Liver (tissue), 8 donors: ENCODE measurements at regions not wholly inside any gene's neighbourhood (a gene's known extent, or its start where the extent isn't known, plus 50 kb on each side); places are given as distances from the start of the nearest gene placed in this dataset.

ENCODE experiments used
- DNase-seq: peaks from one replicate; pipeline ENCODE4 v3.0.0-alpha.2; 2017; ENCODE audit warnings: low spot score
- H3K27ac ChIP-seq, 2 donors: one replicate each; pipeline ENCODE4 v1.7.0; 2013; ENCODE audit warnings: inconsistent platforms in 2 of 2, low read length in 2 of 2, control low read depth in 1 of 2, low read depth in 1 of 2, mild to moderate bottlenecking in 1 of 2
- H3K27me3 ChIP-seq, 4 donors: one replicate each; pipeline versions ENCODE4 v1.6.1 to v1.7.0; 2013; ENCODE audit warnings: low read length in 3 of 4, inconsistent platforms in 1 of 4, mild to moderate bottlenecking in 1 of 4, moderate library complexity in 1 of 4; ENCODE audit not compliant: control insufficient read depth in 4 of 4, insufficient read depth in 4 of 4
- H3K36me3 ChIP-seq, 4 donors: one replicate each; pipeline versions ENCODE4 v1.6.1 to v1.7.0; 2013; ENCODE audit warnings: low read length in 3 of 4, mild to moderate bottlenecking in 3 of 4, low read depth in 1 of 4, moderate library complexity in 1 of 4; ENCODE audit not compliant: control insufficient read depth in 4 of 4, insufficient read depth in 3 of 4
- H3K4me1 ChIP-seq, 4 donors: one replicate each; pipeline versions ENCODE4 v1.6.1 to v1.7.0; 2013; ENCODE audit warnings: low read length in 3 of 4, mild to moderate bottlenecking in 3 of 4, moderate library complexity in 1 of 4; ENCODE audit not compliant: control insufficient read depth in 4 of 4, insufficient read depth in 4 of 4
- H3K4me3 ChIP-seq, 3 donors: one replicate each; pipeline versions ENCODE4 v1.6.1 to v1.7.0; 2013; ENCODE audit warnings: low read length in 3 of 3, control low read depth in 1 of 3, low read depth in 1 of 3, mild to moderate bottlenecking in 1 of 3
- H3K9ac ChIP-seq, 2 donors: one replicate each; pipeline ENCODE4 v1.7.0; 2013; ENCODE audit warnings: low read length in 2 of 2, mild to moderate bottlenecking in 2 of 2, moderate library complexity in 2 of 2, control low read depth in 1 of 2, low read depth in 1 of 2
- H3K9me3 ChIP-seq, 4 donors: one replicate each; pipeline versions ENCODE4 v1.6.1 to v1.7.0; 2013; ENCODE audit warnings: low read length in 3 of 4; ENCODE audit not compliant: control insufficient read depth in 4 of 4
- CTCF ChIP-seq: fragments of 150-350 bp; IDR thresholded peaks from 2 replicates; pipeline ENCODE4 v1.5.1; 2017; ENCODE audit warnings: improper control_type of control experiment, low read depth, low read length; ENCODE audit not compliant: missing input control
- EGR1 ChIP-seq, 2 donors: IDR thresholded peaks; 2 replicates each; pipeline ENCODE4 v1.6.1; 2016 to 2018; ENCODE audit warnings: antibody characterized with exemption in 2 of 2, low read depth in 2 of 2
- FOXA1 ChIP-seq: IDR thresholded peaks from 2 replicates; pipeline ENCODE4 v1.6.1; 2016; ENCODE audit warnings: antibody characterized with exemption
- FOXA2 ChIP-seq: IDR thresholded peaks from 2 replicates; pipeline ENCODE4 v1.6.1; 2016; ENCODE audit warnings: antibody characterized with exemption
- GABPA ChIP-seq, 2 donors: IDR thresholded peaks in 1 of 2; conservative IDR thresholded peaks in 1 of 2; 2 replicates each; pipeline ENCODE4 v1.6.1; 2016; ENCODE audit warnings: antibody characterized with exemption in 2 of 2, mild to moderate bottlenecking in 1 of 2, moderate library complexity in 1 of 2
- HNF4A ChIP-seq, 2 donors: conservative IDR thresholded peaks; 2 replicates each; pipeline ENCODE4 v1.6.1; 2016; ENCODE audit warnings: antibody characterized with exemption in 2 of 2, mild to moderate bottlenecking in 2 of 2
- HNF4G ChIP-seq: IDR thresholded peaks from 2 replicates; pipeline ENCODE4 v1.6.1; 2016; ENCODE audit warnings: antibody characterized with exemption
- JUND ChIP-seq, 2 donors: IDR thresholded peaks; 2 replicates each; pipeline ENCODE4 v1.6.1; 2016; ENCODE audit warnings: antibody characterized with exemption in 2 of 2
- NR2F2 ChIP-seq: IDR thresholded peaks from 2 replicates; pipeline ENCODE4 v1.6.1; 2016; ENCODE audit warnings: antibody characterized with exemption
- RAD21 ChIP-seq, 2 donors: IDR thresholded peaks; 2 replicates each; pipeline ENCODE4 v1.6.1; 2016; ENCODE audit warnings: antibody characterized with exemption in 2 of 2, mild to moderate bottlenecking in 2 of 2
- RXRA ChIP-seq, 2 donors: IDR thresholded peaks; 2 replicates each; pipeline ENCODE4 v1.6.1; 2017 to 2018; ENCODE audit warnings: antibody characterized with exemption in 2 of 2, mild to moderate bottlenecking in 1 of 2
- SP1 ChIP-seq: IDR thresholded peaks from 2 replicates; pipeline ENCODE4 v1.6.1; 2018; ENCODE audit warnings: antibody characterized with exemption, mild to moderate bottlenecking
- TAF1 ChIP-seq: conservative IDR thresholded peaks from 2 replicates; pipeline ENCODE4 v1.6.1; 2016; ENCODE audit warnings: antibody characterized with exemption, mild to moderate bottlenecking
- YY1 ChIP-seq: IDR thresholded peaks from 2 replicates; pipeline ENCODE4 v1.6.1; 2016; ENCODE audit warnings: antibody characterized with exemption, mild to moderate bottlenecking
- WGBS: extraction: QIAGEN DNeasy Blood & Tissue Kit; methylation state at CpG from one replicate; pipeline ENCODE4 v1.1.7; 2013; 5-methylcytosine and 5-hydroxymethylcytosine counted together
- TF ChIP-seq, protein P1 (sequence below): IDR thresholded peaks from 2 replicates; pipeline ENCODE4 v1.6.1; 2016; ENCODE audit warnings: antibody characterized with exemption
- TF ChIP-seq, protein P2 (sequence below): IDR thresholded peaks from 2 replicates; pipeline ENCODE4 v1.6.1; 2016; ENCODE audit warnings: antibody characterized with exemption, mild to moderate bottlenecking
- TF ChIP-seq, protein P3 (sequence below): IDR thresholded peaks from 2 replicates; pipeline ENCODE4 v1.6.1; 2016; ENCODE audit warnings: antibody characterized with exemption
- TF ChIP-seq, protein P4 (sequence below): IDR thresholded peaks from 2 replicates; pipeline ENCODE4 v1.6.1; 2016; ENCODE audit warnings: antibody characterized with exemption
- donor health status: healthy.
- donor health status: healthy.
- donor health status: healthy.
- donor health status: healthy.
- donor health status: healthy.

DNA sequence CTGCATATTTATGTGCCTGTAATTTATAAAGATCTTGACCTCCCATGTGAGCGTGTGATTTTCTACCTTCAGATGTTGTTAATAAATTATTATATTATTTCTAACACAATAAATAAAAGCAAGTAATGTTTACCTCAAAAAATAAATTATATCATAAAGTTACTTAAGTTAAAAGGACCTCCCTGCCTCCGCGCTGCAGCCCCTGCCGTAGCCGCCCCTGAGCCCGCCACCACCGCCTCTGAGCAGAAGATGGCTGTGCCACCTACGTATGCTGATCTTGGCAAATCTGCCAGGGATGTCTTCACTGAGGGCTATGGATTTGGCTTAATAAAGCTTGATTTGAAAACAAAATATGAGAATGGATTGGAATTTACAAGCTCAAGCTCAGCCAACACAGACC lies 119.6 kb upstream of the BRWD3 start:
- no peak overlapping the region for H3K9ac ChIP-seq
- no peak overlapping the region for H3K27ac ChIP-seq
- peaks cover 0 to 2% (median 0%) of the 10 kb centered on the region in 4 donors for H3K9me3 ChIP-seq
- H3K4me1 ChIP-seq: no peaks in the 10 kb centered on the region
- H3K4me3 ChIP-seq: no peak overlapping the region
- H3K36me3 ChIP-seq: no peaks in the 10 kb centered on the region
- TF ChIP-seq JUND (IDR thresholded peaks at IDR 0.05) (no peak), GABPA (IDR thresholded peaks at IDR 0.05 in 1 of 2, conservative IDR thresholded peaks at IDR 0.05 in 1 of 2) (no peak), FOXA2 (no peak), SP1 (no peak), YY1 (no peak), RAD21 (IDR thresholded peaks at IDR 0.05) (no peak), FOXA1 (no peak), RXRA (IDR thresholded peaks at IDR 0.05) (no peak), HNF4A (conservative IDR thresholded peaks at IDR 0.05) (no peak), TAF1 (no peak), NR2F2 (no peak), EGR1 (IDR thresholded peaks at IDR 0.05; ENCODE audit: low read depth in 2 of 2) (no peak), CTCF (no peak)
- TF ChIP-seq, protein P1, sequence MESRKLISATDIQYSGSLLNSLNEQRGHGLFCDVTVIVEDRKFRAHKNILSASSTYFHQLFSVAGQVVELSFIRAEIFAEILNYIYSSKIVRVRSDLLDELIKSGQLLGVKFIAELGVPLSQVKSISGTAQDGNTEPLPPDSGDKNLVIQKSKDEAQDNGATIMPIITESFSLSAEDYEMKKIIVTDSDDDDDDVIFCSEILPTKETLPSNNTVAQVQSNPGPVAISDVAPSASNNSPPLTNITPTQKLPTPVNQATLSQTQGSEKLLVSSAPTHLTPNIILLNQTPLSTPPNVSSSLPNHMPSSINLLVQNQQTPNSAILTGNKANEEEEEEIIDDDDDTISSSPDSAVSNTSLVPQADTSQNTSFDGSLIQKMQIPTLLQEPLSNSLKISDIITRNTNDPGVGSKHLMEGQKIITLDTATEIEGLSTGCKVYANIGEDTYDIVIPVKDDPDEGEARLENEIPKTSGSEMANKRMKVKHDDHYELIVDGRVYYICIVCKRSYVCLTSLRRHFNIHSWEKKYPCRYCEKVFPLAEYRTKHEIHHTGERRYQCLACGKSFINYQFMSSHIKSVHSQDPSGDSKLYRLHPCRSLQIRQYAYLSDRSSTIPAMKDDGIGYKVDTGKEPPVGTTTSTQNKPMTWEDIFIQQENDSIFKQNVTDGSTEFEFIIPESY: no peak
- TF ChIP-seq, protein P2, sequence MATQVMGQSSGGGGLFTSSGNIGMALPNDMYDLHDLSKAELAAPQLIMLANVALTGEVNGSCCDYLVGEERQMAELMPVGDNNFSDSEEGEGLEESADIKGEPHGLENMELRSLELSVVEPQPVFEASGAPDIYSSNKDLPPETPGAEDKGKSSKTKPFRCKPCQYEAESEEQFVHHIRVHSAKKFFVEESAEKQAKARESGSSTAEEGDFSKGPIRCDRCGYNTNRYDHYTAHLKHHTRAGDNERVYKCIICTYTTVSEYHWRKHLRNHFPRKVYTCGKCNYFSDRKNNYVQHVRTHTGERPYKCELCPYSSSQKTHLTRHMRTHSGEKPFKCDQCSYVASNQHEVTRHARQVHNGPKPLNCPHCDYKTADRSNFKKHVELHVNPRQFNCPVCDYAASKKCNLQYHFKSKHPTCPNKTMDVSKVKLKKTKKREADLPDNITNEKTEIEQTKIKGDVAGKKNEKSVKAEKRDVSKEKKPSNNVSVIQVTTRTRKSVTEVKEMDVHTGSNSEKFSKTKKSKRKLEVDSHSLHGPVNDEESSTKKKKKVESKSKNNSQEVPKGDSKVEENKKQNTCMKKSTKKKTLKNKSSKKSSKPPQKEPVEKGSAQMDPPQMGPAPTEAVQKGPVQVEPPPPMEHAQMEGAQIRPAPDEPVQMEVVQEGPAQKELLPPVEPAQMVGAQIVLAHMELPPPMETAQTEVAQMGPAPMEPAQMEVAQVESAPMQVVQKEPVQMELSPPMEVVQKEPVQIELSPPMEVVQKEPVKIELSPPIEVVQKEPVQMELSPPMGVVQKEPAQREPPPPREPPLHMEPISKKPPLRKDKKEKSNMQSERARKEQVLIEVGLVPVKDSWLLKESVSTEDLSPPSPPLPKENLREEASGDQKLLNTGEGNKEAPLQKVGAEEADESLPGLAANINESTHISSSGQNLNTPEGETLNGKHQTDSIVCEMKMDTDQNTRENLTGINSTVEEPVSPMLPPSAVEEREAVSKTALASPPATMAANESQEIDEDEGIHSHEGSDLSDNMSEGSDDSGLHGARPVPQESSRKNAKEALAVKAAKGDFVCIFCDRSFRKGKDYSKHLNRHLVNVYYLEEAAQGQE: no peak
- TF ChIP-seq, protein P3, sequence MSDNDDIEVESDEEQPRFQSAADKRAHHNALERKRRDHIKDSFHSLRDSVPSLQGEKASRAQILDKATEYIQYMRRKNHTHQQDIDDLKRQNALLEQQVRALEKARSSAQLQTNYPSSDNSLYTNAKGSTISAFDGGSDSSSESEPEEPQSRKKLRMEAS: no peak
- no peaks in the 10 kb centered on the region for H3K27me3 ChIP-seq
- WGBS: 95% methylated on average over 8 of the region's 8 CpGs
- DNase-seq: no peak

DNA sequence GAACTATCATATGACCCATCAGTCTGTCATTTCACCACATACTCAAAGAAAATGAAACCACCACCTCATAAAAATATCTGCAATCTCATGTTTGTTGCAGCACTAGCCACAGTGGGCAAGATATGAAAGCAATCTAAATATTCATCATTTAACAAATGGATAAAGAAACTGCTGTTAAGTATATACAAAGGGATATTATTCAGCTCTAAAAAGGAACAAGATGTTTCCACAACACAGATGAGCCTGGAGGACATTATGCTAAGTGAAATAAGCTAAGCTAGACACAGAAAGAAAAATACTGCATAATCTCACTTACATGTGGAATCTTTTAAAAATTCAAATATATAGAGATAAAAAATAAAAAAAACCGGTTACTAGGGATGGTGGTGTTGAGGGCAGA lies 108.2 kb upstream of the BRWD3 start:
- no peaks in the 10 kb centered on the region for H3K36me3 ChIP-seq
- WGBS: 39% methylated on average over 1 of the region's 1 CpG
- no peaks in the 10 kb centered on the region for H3K4me1 ChIP-seq
- no peak overlapping the region for H3K4me3 ChIP-seq
- DNase-seq: no peak
- no peaks in the 10 kb centered on the region for H3K9me3 ChIP-seq
- H3K27me3 ChIP-seq: no peaks in the 10 kb centered on the region
- H3K9ac ChIP-seq: no peak overlapping the region
- TF ChIP-seq NR2F2 (no peak), RAD21 (IDR thresholded peaks at IDR 0.05) (no peak), FOXA1 (no peak), FOXA2 (no peak), YY1 (no peak), HNF4G (no peak), TAF1 (no peak), RXRA (IDR thresholded peaks at IDR 0.05) (no peak), GABPA (IDR thresholded peaks at IDR 0.05 in 1 of 2, conservative IDR thresholded peaks at IDR 0.05 in 1 of 2) (no peak), EGR1 (IDR thresholded peaks at IDR 0.05; ENCODE audit: low read depth in 2 of 2) (no peak), HNF4A (conservative IDR thresholded peaks at IDR 0.05) (no peak), JUND (IDR thresholded peaks at IDR 0.05) (no peak)
- TF ChIP-seq, protein P3: no peak
- TF ChIP-seq, protein P4, sequence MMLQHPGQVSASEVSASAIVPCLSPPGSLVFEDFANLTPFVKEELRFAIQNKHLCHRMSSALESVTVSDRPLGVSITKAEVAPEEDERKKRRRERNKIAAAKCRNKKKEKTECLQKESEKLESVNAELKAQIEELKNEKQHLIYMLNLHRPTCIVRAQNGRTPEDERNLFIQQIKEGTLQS: no peak
- TF ChIP-seq, protein P2: no peak
- TF ChIP-seq, protein P1: no peak
- no peak overlapping the region for H3K27ac ChIP-seq
